ENCODE measurements at regions not wholly inside any gene's neighbourhood (a gene's known extent, or its start where the extent isn't known, plus 50 kb on each side); places are given as distances from the start of the nearest gene placed in this dataset.

DNA sequence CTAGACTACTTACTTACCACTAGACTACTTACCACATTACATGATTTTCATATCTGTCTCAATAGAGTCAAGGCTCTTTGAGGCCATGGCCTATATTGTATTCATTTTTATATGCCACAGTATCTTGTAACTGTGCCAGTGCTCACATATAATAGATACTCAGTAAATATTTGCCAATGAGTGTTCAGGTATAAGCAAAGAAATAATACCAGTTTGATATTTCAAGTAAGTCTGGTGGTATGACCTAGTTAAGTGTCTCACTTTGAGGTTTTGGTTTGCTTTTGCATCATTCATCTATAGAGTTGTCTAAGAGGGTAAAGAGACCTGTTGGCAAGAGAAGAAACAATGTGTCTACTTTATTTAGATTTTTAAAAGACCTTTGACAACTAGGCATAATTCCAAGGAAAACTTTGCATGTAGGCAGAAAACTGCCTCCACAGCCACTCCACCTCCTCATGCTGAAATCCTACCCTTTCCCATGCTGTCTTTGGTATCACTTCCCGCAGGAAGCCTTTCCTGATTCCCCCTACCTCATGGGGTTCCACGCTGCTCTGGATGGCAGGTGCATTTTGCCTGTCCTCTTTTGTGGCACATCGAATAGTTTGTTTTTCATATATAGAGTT, 91.3 kb upstream of the KLHL13 start:
- no peak overlapping the region for H3K9ac ChIP-seq (ENCODE audit: low read depth, low read length)
- H2AK5ac ChIP-seq (ENCODE audit: low read depth, low read length) = no peak overlapping the region
- CTCF ChIA-PET = interaction anchor here (0.6 kb wide), 1 partner anchor 646 kb away, joined by 3 read pairs; no protein-coding TSS in a partner anchor
- TF ChIP-seq, protein P1, sequence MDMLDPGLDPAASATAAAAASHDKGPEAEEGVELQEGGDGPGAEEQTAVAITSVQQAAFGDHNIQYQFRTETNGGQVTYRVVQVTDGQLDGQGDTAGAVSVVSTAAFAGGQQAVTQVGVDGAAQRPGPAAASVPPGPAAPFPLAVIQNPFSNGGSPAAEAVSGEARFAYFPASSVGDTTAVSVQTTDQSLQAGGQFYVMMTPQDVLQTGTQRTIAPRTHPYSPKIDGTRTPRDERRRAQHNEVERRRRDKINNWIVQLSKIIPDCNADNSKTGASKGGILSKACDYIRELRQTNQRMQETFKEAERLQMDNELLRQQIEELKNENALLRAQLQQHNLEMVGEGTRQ (IDR thresholded peaks at IDR 0.05; ENCODE audit: low read depth, low read length) = no peak
- H4K5ac ChIP-seq (ENCODE audit: low read depth, low read length) = no peak overlapping the region
- WGBS, 2 experiments (ENCODE audit: extremely low coverage in 2 of 2, insufficient read length in 1 of 2) = no CpG with 5 or more reads among the region's 3 CpGs
- ATAC-seq (ENCODE audit: low read depth) = no peak
- no peak overlapping the region for H2AK9ac ChIP-seq (replicated peaks; ENCODE audit: low read depth, low read length, poor library complexity)
- no peaks in the 10 kb centered on the region for H3K9me1 ChIP-seq (ENCODE audit: insufficient read depth, low read length)
- H3K14ac ChIP-seq (replicated peaks; ENCODE audit: low read depth, low read length) = no peak overlapping the region
- POLR2A ChIA-PET (ENCODE audit: unreplicated experiment) = no interaction called here
- no peak overlapping the region for H3K4me2 ChIP-seq (ENCODE audit: low read depth, low read length)
- no peak overlapping the region for H3K56ac ChIP-seq (ENCODE audit: extremely low read depth, insufficient read depth, low read length)
- intact Hi-C loops (cut with micrococcal nuclease) = no loop called here
- no peak overlapping the region for H2BK120ac ChIP-seq (ENCODE audit: low read depth, low read length)
- H2BK5ac ChIP-seq (ENCODE audit: low read depth, low read length, poor library complexity, severe bottlenecking) = no peak overlapping the region
- H3K18ac ChIP-seq (ENCODE audit: low read depth, low read length) = no peak overlapping the region
- no peak overlapping the region for H2BK20ac ChIP-seq (ENCODE audit: low read depth, low read length)
- H3K79me1 ChIP-seq (ENCODE audit: low read depth in 1 of 2, low read length in 2 of 2) = no peaks in the 10 kb centered on the region
- dilution Hi-C loops (cut with HindIII; ENCODE audit: low sequenced_read_pairs, unreplicated experiment) = no loop called here
- no peak overlapping the region for H3K4me3 ChIP-seq (ENCODE audit: insufficient read depth, low read depth, low read length)
- H2AFZ ChIP-seq (replicated peaks; ENCODE audit: low read length, poor library complexity) = no peak overlapping the region
- no peaks in the 10 kb centered on the region for H4K20me1 ChIP-seq (ENCODE audit: insufficient read depth, low read length)
- H3K23ac ChIP-seq (ENCODE audit: low read depth, low read length) = no peak overlapping the region
- no peaks in the 10 kb centered on the region for H3K4me1 ChIP-seq (ENCODE audit: control insufficient read depth, insufficient read depth, low read length)
- H4K8ac ChIP-seq (ENCODE audit: low read depth in 2 of 2, low read length in 2 of 2) = no peak overlapping the region
- H3K9me3 ChIP-seq (ENCODE audit: control insufficient read depth, insufficient read depth, low read length) = no peaks in the 10 kb centered on the region
- no TSS peak for BruUV-seq (replicated peaks)
- no peak overlapping the region for H3K4ac ChIP-seq (ENCODE audit: low read depth, low read length)
- H2BK15ac ChIP-seq (ENCODE audit: low read depth, low read length) = no peak overlapping the region
- no peaks in the 10 kb centered on the region for H3K36me3 ChIP-seq (ENCODE audit: control insufficient read depth, insufficient read depth, low read length)
- no peak overlapping the region for H3K27ac ChIP-seq (ENCODE audit: insufficient read depth, low read length)
- DNase-seq = no peak
- no peak overlapping the region for H4K91ac ChIP-seq (ENCODE audit: insufficient read depth, low read depth, low read length)
- no peaks in the 10 kb centered on the region; the same call in 1 of the 2 replicates for H3K27me3 ChIP-seq (ENCODE audit: control insufficient read depth, insufficient read depth, low read length)
- in situ Hi-C loops (cut with MboI; ENCODE audit: low sequenced_read_pairs) = no loop called here

All from IMR-90 (cell line).